Colonic mucosa (tissue), 4 donors: ENCODE measurements at regions not wholly inside any gene's neighbourhood (a gene's known extent, or its start where the extent isn't known, plus 50 kb on each side); places are given as distances from the start of the nearest gene placed in this dataset.
"Not testable (repeated sequence)": the region's sequence is repeated elsewhere in the genome, so short reads cannot be mapped to it uniquely, and the experiment has no call there.

Source experiments
- DNase-seq: peaks from one replicate; pipeline ENCODE4 v3.0.0-alpha.2; 2020
- H3K27ac ChIP-seq: fragments of 200-600 bp; one replicate; pipeline ENCODE4 v1.8.0; 2021
- H3K27me3 ChIP-seq: fragments of 200-600 bp; one replicate; pipeline ENCODE4 v1.8.0; 2021
- H3K36me3 ChIP-seq: fragments of 200-600 bp; one replicate; pipeline ENCODE4 v1.8.0; 2021
- H3K4me1 ChIP-seq: fragments of 200-600 bp; one replicate; pipeline ENCODE4 v1.8.0; 2021; ENCODE audit warnings: mild to moderate bottlenecking
- H3K4me3 ChIP-seq: fragments of 200-600 bp; one replicate; pipeline ENCODE4 v1.8.0; 2021
- H3K9ac ChIP-seq, 2 donors: one replicate each; pipeline ENCODE4 v1.7.0; 2013; ENCODE audit warnings: control low read depth in 2 of 2, low read depth in 2 of 2, low read length in 2 of 2
- H3K9me3 ChIP-seq: fragments of 200-600 bp; one replicate; pipeline ENCODE4 v1.8.0; 2021
- intact Hi-C: fragments of 100-400 bp; cut with DNase I; formaldehyde crosslinking; loops from one replicate; pipeline ENCODE4 v1.14.1; 2022
- TF ChIP-seq, protein P1 (sequence below): fragments of 200-600 bp; IDR thresholded peaks from one replicate; pipeline ENCODE4 v1.8.0; 2022; ENCODE audit warnings: antibody characterized with exemption, mild to moderate bottlenecking
- donor health status: healthy.
- donor health status: DM: no; HTN: no; CAD: no.
- donor health status: DM: no; HTN: no; CAD: no.

DNA sequence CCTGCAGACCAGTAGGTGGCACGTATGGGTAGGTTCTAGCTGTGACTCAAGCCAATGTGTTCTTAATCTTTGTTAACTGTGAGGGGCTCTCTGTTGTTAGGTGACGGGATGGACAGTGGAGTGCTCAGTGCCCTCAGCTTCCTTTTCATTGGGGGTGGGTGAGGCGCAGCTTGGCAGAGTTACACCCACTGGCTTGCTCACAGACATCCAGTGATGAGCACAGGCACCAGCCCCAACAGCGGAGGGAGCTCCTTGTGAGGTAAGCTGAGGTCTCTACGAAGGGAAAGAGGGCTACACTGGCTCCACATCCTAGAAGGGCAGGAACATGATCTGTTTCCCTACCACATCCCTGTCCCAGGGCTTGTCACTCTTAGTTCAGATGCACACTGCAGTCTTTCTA lies 871.3 kb downstream of the LRRIQ3 start:
- H3K4me1 ChIP-seq, result no peaks in the 10 kb centered on the region
- no peak overlapping the region for H3K27ac ChIP-seq
- H3K9ac ChIP-seq, result no peak overlapping the region
- TF ChIP-seq, protein P1, sequence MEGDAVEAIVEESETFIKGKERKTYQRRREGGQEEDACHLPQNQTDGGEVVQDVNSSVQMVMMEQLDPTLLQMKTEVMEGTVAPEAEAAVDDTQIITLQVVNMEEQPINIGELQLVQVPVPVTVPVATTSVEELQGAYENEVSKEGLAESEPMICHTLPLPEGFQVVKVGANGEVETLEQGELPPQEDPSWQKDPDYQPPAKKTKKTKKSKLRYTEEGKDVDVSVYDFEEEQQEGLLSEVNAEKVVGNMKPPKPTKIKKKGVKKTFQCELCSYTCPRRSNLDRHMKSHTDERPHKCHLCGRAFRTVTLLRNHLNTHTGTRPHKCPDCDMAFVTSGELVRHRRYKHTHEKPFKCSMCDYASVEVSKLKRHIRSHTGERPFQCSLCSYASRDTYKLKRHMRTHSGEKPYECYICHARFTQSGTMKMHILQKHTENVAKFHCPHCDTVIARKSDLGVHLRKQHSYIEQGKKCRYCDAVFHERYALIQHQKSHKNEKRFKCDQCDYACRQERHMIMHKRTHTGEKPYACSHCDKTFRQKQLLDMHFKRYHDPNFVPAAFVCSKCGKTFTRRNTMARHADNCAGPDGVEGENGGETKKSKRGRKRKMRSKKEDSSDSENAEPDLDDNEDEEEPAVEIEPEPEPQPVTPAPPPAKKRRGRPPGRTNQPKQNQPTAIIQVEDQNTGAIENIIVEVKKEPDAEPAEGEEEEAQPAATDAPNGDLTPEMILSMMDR, result no peak
- no peak for DNase-seq
- intact Hi-C loops, result no loop called here
- H3K27me3 ChIP-seq, result no peaks in the 10 kb centered on the region
- no peaks in the 10 kb centered on the region for H3K36me3 ChIP-seq
- no peaks in the 10 kb centered on the region for H3K9me3 ChIP-seq
- no peak overlapping the region for H3K4me3 ChIP-seq

- no peak for DNase-seq
- no peaks in the 10 kb centered on the region for H3K27me3 ChIP-seq
- no peak overlapping the region for H3K27ac ChIP-seq
- no peaks in the 10 kb centered on the region for H3K36me3 ChIP-seq
- intact Hi-C loops, result no loop called here
- H3K9ac ChIP-seq, result no peak overlapping the region
- H3K4me1 ChIP-seq, result no peaks in the 10 kb centered on the region
- H3K4me3 ChIP-seq, result no peak overlapping the region
- TF ChIP-seq, protein P1, result no peak
- H3K9me3 ChIP-seq, result no peaks in the 10 kb centered on the region
Measured at GRCh38 chr1:73310797-73311381, 887.1 kb downstream of the LRRIQ3 start.

DNA sequence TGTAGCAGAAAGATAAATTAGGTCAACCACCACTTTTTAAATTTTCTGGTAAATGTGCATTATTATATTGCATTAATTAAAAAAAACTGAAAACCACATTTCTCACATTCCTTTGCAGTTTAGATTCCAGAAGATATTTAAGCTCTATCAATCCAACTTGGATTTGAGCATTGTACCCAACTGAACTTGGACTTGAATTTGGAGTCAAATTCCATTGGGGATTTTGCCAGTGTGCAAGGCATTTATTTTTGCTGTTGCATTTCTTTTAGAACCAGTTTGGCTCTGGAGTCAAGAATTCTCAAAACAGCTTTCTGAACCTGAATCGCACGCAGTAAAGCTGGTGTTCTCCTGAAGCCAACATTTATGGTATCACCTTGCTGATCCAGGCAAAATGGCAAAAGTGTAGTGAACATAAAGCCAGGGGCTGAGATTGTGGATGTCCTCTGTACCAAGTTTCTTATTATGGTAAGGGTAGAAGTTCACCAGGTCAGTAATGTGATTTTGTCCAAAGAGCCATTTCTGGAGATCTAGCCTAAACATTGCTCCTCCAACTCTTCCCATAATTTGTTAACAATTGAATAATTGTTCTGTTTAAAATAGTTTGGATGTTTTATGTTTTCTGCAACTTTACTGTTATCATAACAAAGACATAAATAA lies 890.9 kb downstream of the LRRIQ3 start:
- Histone ChIP-seq H3K9me3 (no peaks in the 10 kb centered on the region), H3K4me3 (no peak overlapping the region), H3K4me1 (no peaks in the 10 kb centered on the region), H3K9ac (no peak overlapping the region), H3K36me3 (no peaks in the 10 kb centered on the region), H3K27me3 (no peaks in the 10 kb centered on the region), H3K27ac (no peak overlapping the region)
- no peak for DNase-seq
- TF ChIP-seq, protein P1, result no peak
- intact Hi-C loops, result no loop called here

DNA sequence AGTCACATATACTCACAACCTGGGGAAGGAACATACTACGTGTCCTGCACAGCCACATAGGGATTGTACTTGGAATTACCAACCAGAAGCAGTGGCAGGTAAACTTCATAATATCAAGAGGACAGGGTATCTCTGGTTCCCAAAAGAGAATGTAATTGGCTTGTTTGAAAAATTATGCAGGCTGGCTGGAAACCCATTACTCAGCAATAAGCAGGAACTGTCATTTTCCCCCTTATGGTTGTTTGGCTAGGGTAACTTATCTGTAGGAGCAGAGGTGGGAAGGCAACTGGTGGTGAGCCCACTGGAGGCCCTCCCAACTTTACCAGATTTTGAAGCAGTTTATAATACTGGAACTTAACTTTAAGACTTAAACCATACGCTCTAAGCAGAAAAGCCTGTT lies 924.1 kb downstream of the LRRIQ3 start:
- no peaks in the 10 kb centered on the region for H3K4me1 ChIP-seq
- intact Hi-C loops, result no loop called here
- no peaks in the 10 kb centered on the region for H3K36me3 ChIP-seq
- no peaks in the 10 kb centered on the region for H3K9me3 ChIP-seq
- TF ChIP-seq, protein P1, result no peak
- no peaks in the 10 kb centered on the region for H3K27me3 ChIP-seq
- H3K9ac ChIP-seq, result no peak overlapping the region
- no peak overlapping the region for H3K27ac ChIP-seq
- H3K4me3 ChIP-seq, result no peak overlapping the region
- no peak for DNase-seq

- H3K36me3 ChIP-seq, DNase-seq, H3K27me3 ChIP-seq, H3K4me1 ChIP-seq, H3K27ac ChIP-seq, intact Hi-C loops, H3K4me3 ChIP-seq, H3K9ac ChIP-seq, H3K9me3 ChIP-seq: not testable (repeated sequence)
Measured at GRCh38 chr1:73245196-73245595, 952.8 kb downstream of the LRRIQ3 start.

DNA sequence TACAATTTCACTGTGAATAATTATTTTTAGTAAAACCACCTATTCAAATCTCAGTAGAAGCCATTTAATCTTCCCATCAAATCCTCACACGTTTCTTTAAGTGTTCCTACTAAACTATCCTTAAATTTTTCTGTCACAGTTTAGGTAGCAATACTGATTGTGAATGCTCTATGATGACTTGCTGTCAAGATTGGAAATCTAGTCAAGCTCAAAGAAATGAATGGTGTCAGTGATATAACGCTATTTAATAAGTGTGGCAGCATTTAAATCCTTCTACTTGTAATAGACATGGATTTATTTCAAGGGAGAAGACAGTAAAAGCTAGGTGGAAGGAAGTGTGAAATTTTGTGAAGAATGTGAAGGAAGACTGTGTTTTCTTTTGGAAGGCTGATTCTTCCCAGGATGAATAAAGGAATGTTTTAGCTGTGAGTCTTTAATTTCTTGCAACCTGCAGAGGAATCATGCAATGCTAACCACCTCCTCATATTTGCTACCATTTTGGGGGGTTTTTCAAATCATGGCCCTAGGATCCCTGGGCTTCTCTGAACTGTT lies 936.7 kb upstream of the NEGR1 start:
- Histone ChIP-seq H3K4me1 (no peaks in the 10 kb centered on the region), H3K27me3 (no peaks in the 10 kb centered on the region), H3K9me3 (no peaks in the 10 kb centered on the region), H3K36me3 (no peaks in the 10 kb centered on the region), H3K27ac (no peak overlapping the region), H3K9ac (no peak overlapping the region), H3K4me3 (no peak overlapping the region)
- no peak for DNase-seq
- intact Hi-C loops, result no loop called here
- TF ChIP-seq, protein P1, result no peak
